ENCODE measurements at regions not wholly inside any gene's neighbourhood (a gene's known extent, or its start where the extent isn't known, plus 50 kb on each side); places are given as distances from the start of the nearest gene placed in this dataset.

DNA sequence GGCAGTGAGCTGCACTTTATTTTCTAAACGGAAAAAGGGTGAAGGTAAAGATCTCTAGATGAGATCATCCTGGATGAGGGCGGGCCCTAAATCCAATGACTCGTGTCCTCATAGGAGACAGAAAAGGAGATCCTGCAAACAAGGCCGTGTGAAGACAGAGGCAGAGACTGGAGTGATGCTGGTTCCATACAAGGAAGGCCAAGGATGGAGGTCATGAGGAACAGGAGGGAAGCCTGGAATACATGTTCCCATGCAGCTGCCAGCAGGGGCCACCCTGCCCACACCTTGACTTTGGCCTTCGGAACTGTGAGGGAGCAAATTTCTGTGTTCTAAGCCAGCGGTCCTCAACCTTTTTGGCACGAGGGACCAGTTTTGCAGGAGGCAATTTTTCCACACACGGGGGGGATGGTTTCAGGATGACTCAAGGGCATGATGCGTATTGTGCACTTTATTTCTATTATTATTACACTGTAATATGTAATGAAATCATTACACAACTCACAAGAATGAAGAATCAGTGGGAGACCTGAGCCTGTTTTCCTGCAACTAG, 94.3 kb downstream of the PSMG1 start:
- Histone ChIP-seq H3K9ac (ENCODE audit: low read depth, low read length) (no peak overlapping the region), H3K27me3 (ENCODE audit: control insufficient read depth, insufficient read depth, low read length) (no peaks in the 10 kb centered on the region), H3K4me3 (ENCODE audit: low read depth, low read length) (no peak overlapping the region), H3K4me1 (ENCODE audit: control insufficient read depth, insufficient read depth, low read length) (no peaks in the 10 kb centered on the region), H3K36me3 (ENCODE audit: control insufficient read depth, insufficient read depth, low read length) (no peaks in the 10 kb centered on the region), H3K27ac (ENCODE audit: low read depth, low read length) (no peak overlapping the region), H3K9me3 (ENCODE audit: control insufficient read depth, insufficient read depth, low read length) (no peaks in the 10 kb centered on the region)

DNA sequence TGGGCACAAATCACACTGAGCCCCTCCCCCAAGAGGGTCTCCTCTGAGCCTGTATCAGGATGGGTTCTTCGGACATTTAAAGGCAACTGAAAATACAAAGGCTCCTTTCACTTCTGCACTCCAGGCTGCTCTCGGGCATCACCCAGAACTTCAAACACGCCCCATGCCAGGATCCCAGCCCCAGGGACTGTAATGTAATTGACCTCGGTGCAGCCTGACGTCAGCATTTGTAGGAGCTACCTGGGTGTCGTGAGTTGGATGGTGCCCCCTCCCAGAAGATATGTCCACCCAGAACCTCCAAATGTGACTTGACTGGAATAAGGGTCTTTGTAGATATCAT, 95.2 kb downstream of the PSMG1 start:
- no peaks in the 10 kb centered on the region for H3K9me3 ChIP-seq (ENCODE audit: control insufficient read depth, insufficient read depth, low read length)
- H3K36me3 ChIP-seq (ENCODE audit: control insufficient read depth, insufficient read depth, low read length) = no peaks in the 10 kb centered on the region
- no peaks in the 10 kb centered on the region for H3K27me3 ChIP-seq (ENCODE audit: control insufficient read depth, insufficient read depth, low read length)
- no peak overlapping the region for H3K9ac ChIP-seq (ENCODE audit: low read depth, low read length)
- no peak overlapping the region for H3K27ac ChIP-seq (ENCODE audit: low read depth, low read length)
- H3K4me3 ChIP-seq (ENCODE audit: low read depth, low read length) = no peak overlapping the region
- H3K4me1 ChIP-seq (ENCODE audit: control insufficient read depth, insufficient read depth, low read length) = 0 out of 2 replicates have a peak, but pooled peaks cover 3% of the 10 kb centered on the region

DNA sequence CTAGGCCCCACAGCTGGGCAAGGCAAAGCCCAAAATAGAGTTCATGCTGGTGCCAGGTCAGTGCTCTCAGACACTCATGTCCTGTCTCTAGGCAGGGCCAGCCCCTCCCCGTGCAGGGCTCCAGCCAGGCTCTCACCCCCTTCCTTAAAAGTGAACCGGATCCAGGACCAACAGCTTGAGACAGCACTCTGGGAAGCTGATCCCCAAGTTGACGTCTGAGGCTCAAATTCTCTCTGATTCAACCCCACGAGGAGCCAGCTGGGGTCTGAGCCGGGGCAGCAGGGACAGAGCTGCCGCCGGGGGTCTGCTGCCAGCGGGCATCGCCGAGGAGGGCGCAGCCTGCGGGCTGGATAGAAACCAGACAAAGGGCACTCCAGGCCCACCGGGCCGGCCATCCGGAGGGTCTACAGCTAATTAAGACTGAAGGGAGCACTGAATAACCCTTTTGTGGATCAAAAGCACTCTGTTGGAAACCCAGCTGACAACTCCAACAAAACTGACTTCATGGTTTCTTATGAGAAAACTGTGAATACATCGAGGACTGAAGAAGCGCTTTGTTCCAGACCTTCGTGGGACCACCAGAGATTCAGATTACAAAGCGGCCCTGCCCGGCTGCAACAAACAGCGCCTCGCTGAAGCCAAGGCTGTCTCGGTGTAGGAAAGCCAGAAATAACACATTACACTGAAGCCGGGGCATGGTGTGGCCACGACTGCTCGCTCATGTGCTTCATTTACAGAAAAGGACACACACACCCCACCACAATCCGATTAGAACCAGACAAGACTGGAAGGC, 95.8 kb downstream of the PSMG1 start:
- Histone ChIP-seq H3K9ac (ENCODE audit: low read depth, low read length) (no peak overlapping the region), H3K9me3 (ENCODE audit: control insufficient read depth, insufficient read depth, low read length) (no peaks in the 10 kb centered on the region), H3K36me3 (ENCODE audit: control insufficient read depth, insufficient read depth, low read length) (no peaks in the 10 kb centered on the region), H3K4me1 (ENCODE audit: control insufficient read depth, insufficient read depth, low read length) (peaks cover 4% of the 10 kb centered on the region), H3K4me3 (ENCODE audit: low read depth, low read length) (no peak overlapping the region), H3K27me3 (ENCODE audit: control insufficient read depth, insufficient read depth, low read length) (no peaks in the 10 kb centered on the region), H3K27ac (ENCODE audit: low read depth, low read length) (no peak overlapping the region)

DNA sequence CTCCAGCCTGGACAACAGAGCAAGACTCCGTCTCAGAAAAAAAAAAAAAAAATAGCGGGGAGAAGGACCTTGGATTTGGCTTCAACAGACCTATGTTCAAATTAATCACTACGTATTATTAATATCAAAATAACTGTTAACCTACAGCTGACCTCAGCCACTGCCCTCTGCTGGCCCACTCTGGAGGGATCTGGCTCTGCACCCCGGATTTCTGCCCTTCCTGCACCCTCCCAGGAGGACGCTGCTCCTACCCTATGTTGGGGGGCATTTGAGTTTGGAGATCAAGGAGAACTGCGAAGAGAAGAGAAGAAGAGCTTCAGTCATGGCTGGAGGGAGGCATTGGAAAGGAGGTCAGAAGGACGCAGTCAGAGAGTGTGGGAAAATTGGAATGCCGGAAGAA, 96.7 kb downstream of the PSMG1 start:
- Histone ChIP-seq H3K9me3 (ENCODE audit: control insufficient read depth, insufficient read depth, low read length) (no peaks in the 10 kb centered on the region), H3K36me3 (ENCODE audit: control insufficient read depth, insufficient read depth, low read length) (no peaks in the 10 kb centered on the region), H3K4me1 (ENCODE audit: control insufficient read depth, insufficient read depth, low read length) (peaks cover 8% of the 10 kb centered on the region), H3K9ac (ENCODE audit: low read depth, low read length) (no peak overlapping the region), H3K27me3 (ENCODE audit: control insufficient read depth, insufficient read depth, low read length) (no peaks in the 10 kb centered on the region), H3K27ac (ENCODE audit: low read depth, low read length) (no peak overlapping the region), H3K4me3 (ENCODE audit: low read depth, low read length) (no peak overlapping the region)

DNA sequence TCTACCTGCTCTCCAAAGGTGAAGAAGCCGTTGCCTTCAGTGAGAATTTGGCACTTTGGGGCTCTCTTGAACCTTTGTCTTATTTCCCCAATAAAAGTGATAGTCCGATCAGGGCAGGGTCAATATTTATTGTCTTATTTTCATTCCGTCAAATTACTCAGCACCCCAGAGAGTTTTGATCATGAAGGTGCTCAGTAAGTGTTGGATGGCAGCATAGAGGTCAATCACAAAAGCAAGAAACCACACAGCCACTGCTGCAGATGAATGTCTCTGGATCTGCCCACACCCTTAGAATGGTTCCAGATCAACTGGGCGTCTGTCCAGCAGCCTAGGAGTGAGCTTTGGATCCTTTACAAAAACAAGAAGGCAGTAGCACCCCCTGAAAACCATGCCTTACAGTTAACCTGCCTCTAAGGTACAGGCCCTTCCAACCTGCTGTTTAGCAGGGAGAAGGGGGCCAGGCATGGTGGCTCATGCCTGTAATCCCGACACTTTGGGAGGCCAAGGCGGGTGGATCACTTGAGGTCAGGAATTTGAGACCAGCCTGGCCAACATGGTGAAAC, 97.3 kb downstream of the PSMG1 start:
- Histone ChIP-seq H3K9me3 (ENCODE audit: control insufficient read depth, insufficient read depth, low read length) (no peaks in the 10 kb centered on the region), H3K9ac (ENCODE audit: low read depth, low read length) (no peak overlapping the region), H3K4me1 (ENCODE audit: control insufficient read depth, insufficient read depth, low read length) (peaks cover 8% of the 10 kb centered on the region), H3K36me3 (ENCODE audit: control insufficient read depth, insufficient read depth, low read length) (no peaks in the 10 kb centered on the region), H3K27me3 (ENCODE audit: control insufficient read depth, insufficient read depth, low read length) (no peaks in the 10 kb centered on the region), H3K4me3 (ENCODE audit: low read depth, low read length) (no peak overlapping the region), H3K27ac (ENCODE audit: low read depth, low read length) (no peak overlapping the region)

DNA sequence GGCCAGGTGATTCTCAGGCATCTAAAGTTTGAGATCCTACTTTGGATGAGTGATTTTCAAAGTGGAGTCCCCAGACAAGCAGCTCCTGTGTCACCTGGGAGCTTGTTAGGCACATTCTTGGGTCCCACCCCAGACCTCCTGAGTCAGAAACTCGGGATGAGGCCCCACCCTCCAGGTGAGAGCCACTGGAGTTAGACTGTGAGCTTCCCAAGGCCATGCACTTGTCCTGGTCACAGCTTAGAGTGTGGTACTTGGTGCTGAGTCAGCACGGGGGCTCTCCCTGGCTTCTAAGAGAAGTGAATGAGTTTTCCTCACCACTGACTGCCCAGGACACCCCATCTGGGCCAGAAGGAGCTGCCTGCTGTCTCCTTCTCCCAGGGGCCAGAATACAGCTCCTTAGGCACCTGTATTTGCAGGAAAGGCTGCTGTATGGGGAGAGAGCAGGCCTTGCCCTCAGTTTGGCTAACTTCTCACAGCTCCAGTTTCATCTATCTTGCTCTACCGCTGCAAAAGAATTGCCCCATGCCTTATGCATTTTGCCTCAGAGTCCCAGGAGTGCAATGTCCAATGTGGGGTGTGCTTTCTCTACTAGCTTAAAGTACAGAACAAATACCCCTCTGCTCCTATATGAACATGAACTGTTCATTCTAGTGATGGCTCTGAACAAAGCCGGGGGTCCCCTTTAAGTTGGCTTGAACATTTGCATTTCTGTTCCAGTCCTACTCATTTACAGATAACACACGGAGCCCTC, 98.1 kb downstream of the PSMG1 start:
- Histone ChIP-seq H3K9ac (ENCODE audit: low read depth, low read length) (no peak overlapping the region), H3K4me1 (ENCODE audit: control insufficient read depth, insufficient read depth, low read length) (peaks cover 8% of the 10 kb centered on the region), H3K36me3 (ENCODE audit: control insufficient read depth, insufficient read depth, low read length) (no peaks in the 10 kb centered on the region), H3K27ac (ENCODE audit: low read depth, low read length) (no peak overlapping the region), H3K27me3 (ENCODE audit: control insufficient read depth, insufficient read depth, low read length) (no peaks in the 10 kb centered on the region), H3K9me3 (ENCODE audit: control insufficient read depth, insufficient read depth, low read length) (no peaks in the 10 kb centered on the region), H3K4me3 (ENCODE audit: low read depth, low read length) (no peak overlapping the region)

DNA sequence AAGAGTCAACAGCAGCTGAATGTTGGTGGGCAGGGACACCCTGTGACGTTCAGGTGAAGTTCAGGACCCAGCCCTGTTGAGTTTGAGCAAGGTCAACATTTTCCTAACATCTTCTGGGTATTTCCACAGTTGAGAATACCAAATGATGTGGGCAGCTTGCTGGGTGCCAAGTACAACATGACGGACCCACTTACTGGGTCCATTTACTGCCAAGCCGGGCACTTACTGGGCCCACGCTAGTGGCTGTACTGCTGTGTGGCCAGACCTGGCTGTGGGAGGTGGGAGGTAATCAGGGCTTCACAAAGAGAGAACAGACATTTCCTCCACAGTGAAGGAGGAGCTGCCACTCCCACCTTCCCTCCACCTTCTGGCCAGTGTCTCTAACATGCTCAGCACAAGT, 99.2 kb downstream of the PSMG1 start:
- Histone ChIP-seq H3K4me1 (ENCODE audit: control insufficient read depth, insufficient read depth, low read length) (peaks cover 8% of the 10 kb centered on the region), H3K27ac (ENCODE audit: low read depth, low read length) (no peak overlapping the region), H3K9ac (ENCODE audit: low read depth, low read length) (no peak overlapping the region), H3K9me3 (ENCODE audit: control insufficient read depth, insufficient read depth, low read length) (no peaks in the 10 kb centered on the region), H3K4me3 (ENCODE audit: low read depth, low read length) (no peak overlapping the region), H3K27me3 (ENCODE audit: control insufficient read depth, insufficient read depth, low read length) (no peaks in the 10 kb centered on the region), H3K36me3 (ENCODE audit: control insufficient read depth, insufficient read depth, low read length) (no peaks in the 10 kb centered on the region)

DNA sequence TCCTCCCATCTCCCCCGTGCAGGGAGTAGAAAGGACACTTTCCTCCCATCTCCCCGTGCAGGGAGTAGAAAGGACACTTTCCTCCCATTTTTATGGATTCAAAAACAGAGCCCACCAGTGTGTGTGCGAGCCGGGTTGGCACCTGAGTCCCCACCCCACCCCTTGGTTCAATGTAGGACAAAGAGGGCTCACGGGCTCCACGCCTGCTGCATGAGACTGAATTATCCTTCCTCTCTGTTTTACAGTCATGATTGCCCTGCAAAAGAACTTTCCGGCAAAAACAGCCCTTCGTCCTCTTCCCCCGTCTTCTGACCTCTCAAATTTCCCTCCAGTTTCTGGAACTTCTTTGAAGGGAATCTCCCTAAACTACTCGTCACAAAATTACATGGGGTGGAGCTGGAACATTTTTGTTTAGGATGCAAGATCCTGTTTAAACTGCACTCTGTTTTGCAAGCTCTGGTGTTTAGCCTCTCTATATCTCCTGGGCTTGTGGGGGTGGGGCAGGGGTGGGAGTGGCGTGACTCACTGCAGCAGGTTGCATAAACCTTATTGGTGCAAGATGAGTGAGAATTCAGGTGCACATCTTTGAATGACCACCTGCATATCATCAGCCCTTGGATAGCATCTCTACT, 99.8 kb downstream of the PSMG1 start:
- H3K36me3 ChIP-seq (ENCODE audit: control insufficient read depth, insufficient read depth, low read length) = no peaks in the 10 kb centered on the region
- H3K9ac ChIP-seq (ENCODE audit: low read depth, low read length) = no peak overlapping the region
- no peak overlapping the region for H3K4me3 ChIP-seq (ENCODE audit: low read depth, low read length)
- no peaks in the 10 kb centered on the region for H3K27me3 ChIP-seq (ENCODE audit: control insufficient read depth, insufficient read depth, low read length)
- H3K9me3 ChIP-seq (ENCODE audit: control insufficient read depth, insufficient read depth, low read length) = no peaks in the 10 kb centered on the region
- H3K27ac ChIP-seq (ENCODE audit: low read depth, low read length) = no peak overlapping the region
- H3K4me1 ChIP-seq (ENCODE audit: control insufficient read depth, insufficient read depth, low read length) = peaks cover 8% of the 10 kb centered on the region

DNA sequence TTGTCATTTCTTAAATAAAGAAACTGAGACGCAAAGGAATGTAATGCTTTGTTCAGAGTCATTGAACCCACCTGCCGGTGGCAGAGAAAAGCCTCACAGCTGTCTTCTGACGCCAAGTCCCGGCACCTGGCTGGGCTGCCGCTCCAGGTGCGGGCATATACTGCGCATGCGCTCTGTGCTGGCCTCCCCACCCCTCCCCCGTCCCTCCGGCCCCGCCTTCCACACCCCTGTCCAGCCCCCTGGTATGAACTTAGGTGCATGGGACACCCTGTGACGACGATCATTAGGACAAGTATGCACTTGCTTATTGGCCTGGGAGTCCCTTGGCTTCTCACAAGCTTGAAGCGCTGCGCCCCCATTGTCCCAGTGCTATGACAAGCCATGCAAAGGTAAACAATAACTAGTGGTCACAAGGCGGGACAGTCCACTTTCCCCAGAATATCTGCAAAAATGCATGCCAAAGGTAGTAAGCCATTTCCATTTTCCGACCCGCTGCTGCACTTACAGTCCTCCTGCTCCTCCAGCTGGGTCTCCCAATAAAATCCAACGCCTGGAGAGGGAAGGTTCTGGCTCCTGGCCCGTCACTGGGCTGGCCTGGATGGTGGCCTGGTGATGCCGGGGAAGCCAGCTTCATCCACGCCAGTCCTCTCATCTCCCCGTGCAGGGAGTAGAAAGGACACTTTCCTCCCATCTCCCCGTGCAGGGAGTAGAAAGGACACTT, 100.4 kb downstream of the PSMG1 start:
- H3K36me3 ChIP-seq (ENCODE audit: control insufficient read depth, insufficient read depth, low read length) = no peaks in the 10 kb centered on the region
- no peaks in the 10 kb centered on the region for H3K9me3 ChIP-seq (ENCODE audit: control insufficient read depth, insufficient read depth, low read length)
- H3K4me3 ChIP-seq (ENCODE audit: low read depth, low read length) = no peak overlapping the region
- no peak overlapping the region for H3K9ac ChIP-seq (ENCODE audit: low read depth, low read length)
- no peaks in the 10 kb centered on the region for H3K27me3 ChIP-seq (ENCODE audit: control insufficient read depth, insufficient read depth, low read length)
- H3K4me1 ChIP-seq (ENCODE audit: control insufficient read depth, insufficient read depth, low read length) = peaks cover 8% of the 10 kb centered on the region
- no peak overlapping the region for H3K27ac ChIP-seq (ENCODE audit: low read depth, low read length)

DNA sequence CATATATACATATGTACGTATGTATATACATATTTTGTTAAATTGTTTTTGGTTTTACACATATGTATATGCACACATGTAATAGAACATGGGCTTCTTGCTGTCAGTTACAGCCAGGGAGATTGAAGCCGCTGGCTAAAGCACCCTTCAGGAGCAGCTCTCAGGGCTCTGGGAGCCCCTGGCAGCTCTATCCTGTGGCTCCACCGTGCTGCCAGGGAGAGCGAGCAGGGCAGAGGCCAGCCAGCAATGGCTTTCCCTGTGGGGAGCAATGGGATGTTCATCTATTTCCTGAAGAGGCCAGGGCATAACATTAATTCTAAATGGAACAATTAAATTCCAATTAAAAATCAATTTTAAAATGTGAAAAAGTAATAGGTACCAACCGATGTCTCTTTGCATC, 102.9 kb downstream of the PSMG1 start:
- peaks cover 11% of the 10 kb centered on the region for H3K27me3 ChIP-seq (ENCODE audit: control insufficient read depth, insufficient read depth, low read length)
- H3K9ac ChIP-seq (ENCODE audit: low read depth, low read length) = no peak overlapping the region
- no peaks in the 10 kb centered on the region for H3K9me3 ChIP-seq (ENCODE audit: control insufficient read depth, insufficient read depth, low read length)
- no peaks in the 10 kb centered on the region for H3K36me3 ChIP-seq (ENCODE audit: control insufficient read depth, insufficient read depth, low read length)
- H3K4me3 ChIP-seq (ENCODE audit: low read depth, low read length) = no peak overlapping the region
- H3K4me1 ChIP-seq (ENCODE audit: control insufficient read depth, insufficient read depth, low read length) = peaks cover 8% of the 10 kb centered on the region
- H3K27ac ChIP-seq (ENCODE audit: low read depth, low read length) = no peak overlapping the region

Data from HUES48 (cell line).